HG02759 (cell line): ENCODE measurements at regions not wholly inside any gene's neighbourhood (a gene's known extent, or its start where the extent isn't known, plus 50 kb on each side); places are given as distances from the start of the nearest gene placed in this dataset.

Experiments
- ATAC-seq: cut with Tn5 transposase; IDR thresholded peaks from one replicate; pipeline ENCODE4 v1.9.1; 2021; ENCODE audit warnings: mild to moderate bottlenecking, moderate library complexity; ENCODE audit not compliant: unreplicated experiment

DNA sequence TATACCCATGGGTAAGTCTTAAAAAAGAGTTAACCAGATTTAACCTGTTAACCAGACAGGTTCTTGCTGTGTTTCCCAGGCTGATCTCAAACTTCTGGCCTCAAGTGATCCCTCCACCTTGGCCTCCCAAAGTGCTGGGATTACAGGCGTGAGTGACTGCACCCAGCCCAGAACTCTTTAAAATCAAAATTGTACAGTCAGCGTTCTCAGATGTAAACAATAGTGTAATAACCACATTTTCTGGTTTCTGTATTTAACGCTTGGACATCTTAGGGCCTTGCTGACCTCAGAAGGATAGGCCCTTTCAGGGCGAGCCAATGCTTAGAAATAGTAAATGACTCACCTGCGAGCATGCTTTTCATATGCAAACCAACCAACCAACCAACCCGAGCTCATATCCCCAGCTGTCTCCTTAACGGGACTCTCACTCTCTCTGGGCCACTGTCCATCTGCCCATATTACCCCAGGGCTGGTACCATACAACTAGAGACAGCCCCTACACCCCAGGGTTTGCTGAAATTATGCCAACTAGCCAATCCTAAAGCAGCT lies 415.0 kb upstream of the XYLT1 start:
- no peak for ATAC-seq

GRCh38 chr16:17877821-17878360 lies 407.1 kb upstream of the XYLT1 start:
- ATAC-seq: no peak

DNA sequence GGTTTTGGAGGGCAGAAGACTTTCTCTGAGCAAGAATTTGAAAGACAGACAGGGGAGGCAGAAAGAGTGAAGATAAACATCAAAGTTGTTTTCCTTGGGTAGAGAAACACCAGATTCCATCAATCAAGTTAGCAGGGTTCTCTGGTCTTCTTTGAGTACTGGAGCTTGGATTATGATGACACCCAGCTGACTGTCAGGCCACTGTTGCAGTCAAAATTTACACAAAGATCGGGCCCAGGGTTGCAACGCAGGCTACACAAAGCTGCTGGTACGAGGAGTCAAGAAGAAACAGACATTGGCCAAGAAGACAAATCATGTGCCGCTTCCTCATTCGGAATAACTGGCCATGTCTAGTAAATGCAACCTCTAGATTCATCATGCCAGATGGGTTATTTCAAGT lies 396.2 kb upstream of the XYLT1 start:
- no peak for ATAC-seq

GRCh38 chr16:17861981-17862479 lies 391.3 kb upstream of the XYLT1 start:
- ATAC-seq: no peak

DNA sequence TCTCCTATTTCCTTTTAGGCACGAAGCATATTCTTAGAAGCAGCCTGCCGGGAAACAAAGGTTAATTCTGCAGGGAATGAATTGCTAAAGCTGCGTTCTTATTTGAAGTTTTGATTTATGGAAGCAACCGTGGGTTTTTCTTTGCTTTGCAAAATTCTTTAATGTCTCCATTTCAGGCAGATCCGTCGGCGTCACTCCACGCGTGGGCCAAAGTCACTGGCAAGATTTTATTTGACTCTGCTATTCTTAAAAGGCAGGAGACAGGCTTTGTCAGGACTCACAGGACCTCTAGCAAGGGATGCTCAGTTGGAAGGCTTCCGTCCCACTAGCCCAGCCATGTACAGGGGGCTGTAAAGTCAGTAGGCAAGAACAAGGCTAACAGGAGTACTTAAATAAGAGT lies 387.3 kb upstream of the XYLT1 start:
- no peak for ATAC-seq

DNA sequence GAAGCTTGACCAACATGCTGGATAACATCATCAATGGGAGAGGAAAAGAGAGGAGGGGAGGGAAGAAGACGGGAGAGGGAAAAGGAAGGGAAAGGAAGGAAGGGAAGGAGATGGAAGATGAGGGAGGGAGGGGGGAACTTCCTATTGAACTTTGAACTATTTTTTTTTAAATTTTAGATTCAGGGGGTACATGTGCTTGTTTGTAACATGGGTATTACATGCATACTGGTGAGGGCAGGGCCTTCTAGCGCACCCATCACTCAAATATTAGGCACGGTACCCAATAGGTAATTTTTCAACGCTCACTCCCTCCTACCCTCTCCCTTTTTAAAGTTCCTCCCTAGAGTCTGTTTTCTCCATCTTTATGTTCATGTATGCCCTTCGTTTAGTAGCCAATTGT lies 383.2 kb upstream of the XYLT1 start:
- no peak for ATAC-seq

- ATAC-seq: no peak
Measured at GRCh38 chr16:17852977-17853702, 382.4 kb upstream of the XYLT1 start.

DNA sequence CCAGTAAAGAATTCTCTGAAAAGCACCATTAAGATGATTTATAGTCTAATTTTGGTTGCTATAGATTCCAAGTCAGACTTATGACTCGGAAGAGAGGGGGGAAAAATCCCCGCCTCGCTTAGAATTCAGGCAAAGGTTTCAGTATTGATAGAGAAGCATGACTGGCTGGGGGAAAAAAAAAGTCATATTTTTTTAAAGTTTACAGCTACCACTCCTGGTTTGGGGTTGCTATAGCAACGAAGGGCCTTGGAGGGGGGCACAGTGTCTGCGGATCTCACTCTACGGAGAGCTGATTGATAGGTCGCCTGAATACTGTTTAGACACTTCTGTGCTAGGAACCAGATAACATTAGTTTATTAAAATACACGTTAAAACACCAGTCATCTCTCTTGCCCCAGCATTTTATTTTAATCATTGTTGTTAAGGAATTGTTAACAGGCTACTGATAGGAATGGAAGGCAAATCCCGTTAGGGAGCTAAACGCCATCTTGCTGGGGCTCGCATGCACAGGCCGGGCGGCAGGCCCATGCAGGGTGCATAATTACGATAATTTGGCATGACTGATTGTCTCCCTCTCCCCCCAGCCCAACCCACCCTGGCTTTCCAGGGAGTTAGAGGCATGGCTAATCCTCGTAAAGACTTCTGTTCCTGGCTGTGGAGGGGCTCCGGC lies 380.0 kb upstream of the XYLT1 start:
- ATAC-seq: no peak

DNA sequence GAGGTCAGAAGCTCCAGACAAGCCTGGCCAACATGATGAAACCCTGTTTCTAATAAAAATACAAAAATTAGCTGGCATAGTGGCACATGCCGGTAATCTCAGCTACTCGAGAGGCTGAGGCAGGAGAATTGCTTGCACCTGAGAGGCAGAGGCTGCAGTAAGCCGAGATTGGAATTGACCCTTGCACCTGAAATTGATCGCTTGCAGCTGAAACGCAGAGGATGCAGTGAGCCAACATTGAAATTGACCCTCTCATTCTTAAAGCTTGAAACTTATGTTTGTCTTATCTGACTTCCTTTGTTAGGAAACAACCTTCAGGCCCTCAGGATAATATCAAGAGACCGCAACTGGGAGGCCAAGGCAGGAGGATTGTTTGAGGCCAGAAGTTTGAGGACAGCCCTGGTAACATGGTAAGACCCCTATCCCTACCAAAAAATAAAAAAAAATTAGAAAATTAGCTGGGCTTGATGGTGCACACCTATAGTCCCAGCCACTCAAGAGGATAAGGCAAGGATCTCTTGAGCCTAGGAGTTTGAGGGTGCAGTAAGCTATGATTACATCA lies 376.6 kb upstream of the XYLT1 start:
- ATAC-seq: no peak

DNA sequence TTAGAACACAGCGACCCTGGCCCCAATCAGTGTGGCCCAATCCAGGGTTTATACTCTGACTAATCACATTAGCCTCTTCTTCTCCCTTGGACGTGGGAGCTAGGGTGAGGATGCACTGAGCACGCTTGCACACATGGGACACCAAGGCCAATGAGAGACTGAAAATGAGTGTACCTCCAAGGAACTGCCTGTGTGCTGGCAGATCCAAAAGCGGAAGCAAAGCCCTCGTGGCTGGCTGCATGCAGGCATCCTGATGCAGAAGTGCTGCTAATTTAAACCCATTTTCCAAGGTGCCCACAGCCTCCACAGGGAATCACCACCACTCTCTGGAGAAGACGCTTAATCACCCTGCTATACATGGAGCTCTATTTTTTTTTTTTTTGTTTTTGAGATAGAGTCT lies 375.3 kb upstream of the XYLT1 start:
- ATAC-seq: no peak

GRCh38 chr16:17845031-17845430 lies 374.3 kb upstream of the XYLT1 start:
- no peak for ATAC-seq

DNA sequence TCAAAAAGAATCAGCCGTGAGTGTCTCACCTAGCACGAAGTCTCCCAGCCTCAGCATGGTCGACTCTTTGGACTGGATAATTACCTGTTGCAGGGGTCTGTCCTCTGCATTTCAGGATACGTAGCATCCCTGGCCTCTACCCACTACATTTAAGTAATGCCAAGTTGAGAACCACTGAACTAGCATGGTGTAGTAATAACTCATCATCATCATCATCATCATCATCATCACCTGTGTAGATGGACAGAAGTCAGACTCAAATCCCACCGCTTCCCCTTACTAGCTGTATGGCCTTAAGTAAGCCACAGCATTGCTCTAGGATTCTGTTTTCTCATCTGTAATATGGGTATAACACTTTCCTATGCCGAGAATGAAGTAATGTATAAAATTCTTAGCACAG lies 373.1 kb upstream of the XYLT1 start:
- no peak for ATAC-seq

GRCh38 chr16:17839907-17840306 lies 369.1 kb upstream of the XYLT1 start:
- no peak for ATAC-seq

DNA sequence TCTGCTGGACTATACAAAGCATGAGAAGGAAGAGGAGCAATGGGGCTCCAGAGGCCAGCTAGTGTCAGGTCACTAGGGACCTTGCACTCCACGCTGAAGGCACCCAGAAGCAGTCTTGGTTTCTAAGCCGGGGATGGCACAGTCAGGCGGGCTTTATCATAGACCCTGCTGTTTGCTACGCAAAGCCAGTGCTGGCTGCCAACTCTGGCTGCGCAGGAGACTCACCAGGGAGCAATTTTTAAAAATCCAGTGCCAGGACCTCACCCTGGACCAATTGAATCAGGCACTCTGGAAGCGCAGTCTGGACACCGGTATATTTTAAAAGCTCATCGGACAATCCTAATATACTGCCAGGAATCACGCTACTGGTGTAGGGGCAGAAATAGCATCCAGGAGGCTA lies 368.5 kb upstream of the XYLT1 start:
- ATAC-seq: no peak

DNA sequence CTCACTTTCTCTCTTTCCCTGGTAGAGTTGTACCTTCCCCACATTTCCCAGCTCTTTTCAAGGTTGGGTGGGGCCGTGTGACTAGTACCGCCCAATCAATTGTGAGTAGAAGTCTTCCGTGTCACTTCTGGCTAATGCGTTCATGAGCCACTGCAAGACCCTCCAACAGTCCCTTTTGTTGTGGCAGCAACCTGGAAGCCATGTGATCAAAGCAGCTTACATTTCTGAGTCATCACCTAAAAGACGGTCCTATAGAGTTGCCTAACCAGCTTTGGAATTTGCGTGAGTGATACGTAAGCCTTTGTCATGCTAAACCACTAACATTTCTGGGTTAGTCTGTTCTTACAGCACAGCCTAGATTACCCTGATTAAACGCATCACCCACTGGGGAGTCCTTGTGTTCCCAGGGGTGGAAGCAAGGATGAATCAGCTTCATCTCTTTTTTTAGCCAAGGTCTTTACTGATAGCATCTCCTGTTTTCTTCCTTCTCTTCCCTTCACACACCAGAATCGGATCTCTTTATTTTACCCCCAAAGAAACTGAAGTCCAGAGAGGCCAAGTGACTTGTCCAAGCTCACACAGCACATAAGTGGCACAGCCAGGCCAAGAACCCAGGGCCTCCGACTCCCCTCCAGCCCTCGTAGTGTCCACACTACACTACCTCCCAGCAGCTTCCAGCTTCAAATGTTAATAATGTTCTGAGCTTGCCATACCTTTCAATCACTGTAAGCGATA lies 366.3 kb upstream of the XYLT1 start:
- no peak for ATAC-seq

DNA sequence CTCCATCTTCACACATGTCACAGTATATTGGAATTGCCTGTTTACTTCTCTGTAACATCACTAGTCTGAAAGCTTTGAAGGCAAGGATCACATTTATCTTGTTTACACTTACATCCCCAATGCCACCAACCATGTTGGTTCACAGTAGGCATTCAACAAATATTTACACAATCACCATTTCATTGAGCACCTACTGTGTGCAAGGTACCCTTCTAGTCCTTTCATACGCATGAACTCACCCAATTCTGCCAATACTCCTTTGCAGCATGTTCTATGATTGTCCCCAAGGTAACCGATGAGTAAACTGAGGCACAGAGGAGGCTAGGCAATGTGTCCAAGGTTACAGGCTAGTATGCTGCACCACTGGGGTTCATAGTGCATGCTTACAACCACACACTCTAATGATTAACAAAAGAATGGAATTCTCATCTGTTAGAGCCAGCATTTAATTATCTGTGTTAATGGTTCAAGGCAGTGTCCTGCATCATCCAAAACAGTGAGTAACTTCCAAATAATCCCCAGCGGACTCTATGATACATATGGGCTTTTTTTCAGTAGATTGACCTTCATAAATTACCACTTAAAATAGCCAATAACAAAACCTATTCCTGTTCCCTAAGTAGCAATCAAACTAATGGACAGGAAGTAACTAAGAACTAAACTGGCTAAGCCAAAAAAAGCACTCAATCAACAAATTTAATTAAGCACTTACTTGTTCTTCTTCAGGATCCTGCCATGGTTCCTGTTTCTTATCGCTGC lies 364.5 kb upstream of the XYLT1 start:
- ATAC-seq: no peak

DNA sequence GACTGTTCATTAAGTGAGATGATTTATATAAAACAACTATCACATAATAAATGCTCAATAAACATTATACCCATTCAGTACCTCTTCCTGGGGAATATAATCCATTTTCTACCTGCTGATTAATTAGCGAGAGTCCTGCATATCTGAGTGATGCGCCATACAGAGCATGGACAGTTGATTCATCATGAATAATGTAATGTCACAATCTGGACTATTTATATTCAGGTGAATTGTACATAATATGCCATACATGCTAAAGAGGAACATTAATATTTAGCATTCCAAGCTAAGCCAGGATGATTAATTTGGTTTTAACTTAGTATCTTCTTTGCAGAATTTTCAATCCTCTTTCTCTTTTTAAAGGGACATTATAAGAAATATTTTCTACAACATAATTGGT lies 362.0 kb upstream of the XYLT1 start:
- ATAC-seq: no peak

GRCh38 chr16:17831330-17831729 lies 360.6 kb upstream of the XYLT1 start:
- ATAC-seq: no peak

DNA sequence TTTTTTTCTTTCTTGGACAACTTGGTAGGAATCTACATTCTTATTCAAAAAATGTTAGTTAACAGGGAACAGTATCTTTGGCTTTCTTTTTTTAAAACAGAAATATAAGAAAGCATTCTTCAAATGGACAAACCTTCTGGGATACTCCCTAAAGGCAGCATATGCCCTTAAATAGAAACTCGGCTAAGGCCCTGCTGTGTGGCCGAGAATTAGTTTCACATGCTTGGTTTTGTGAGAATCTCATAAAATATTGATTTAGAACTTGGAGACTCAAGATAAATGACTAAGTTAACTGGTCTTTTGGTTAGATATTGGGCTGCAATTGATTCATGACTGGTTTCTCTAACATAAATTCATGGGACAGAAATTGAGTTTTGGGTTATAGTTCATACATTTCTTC lies 359.9 kb upstream of the XYLT1 start:
- ATAC-seq: no peak

DNA sequence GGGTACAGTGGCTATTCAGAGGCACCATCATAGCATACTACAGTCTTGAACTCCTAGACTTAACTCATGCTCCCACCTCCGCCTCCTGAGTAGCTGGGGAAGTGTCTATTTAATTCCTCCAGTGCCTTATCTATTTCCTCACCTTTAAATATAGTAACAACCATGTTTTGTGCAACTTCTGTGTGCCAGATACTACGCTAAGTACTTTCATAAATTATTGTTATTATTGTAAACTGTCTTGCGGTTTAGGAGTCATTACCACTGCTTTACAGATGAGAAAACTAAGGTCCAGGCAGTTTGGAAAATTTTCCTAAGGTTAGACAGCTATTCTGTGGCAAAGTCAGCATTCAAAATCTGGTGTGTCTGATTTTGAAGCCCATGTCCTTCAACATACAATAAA lies 359.1 kb upstream of the XYLT1 start:
- no peak for ATAC-seq
